Activated CD8-positive, alpha-beta memory T cell treated with anti-CD3 and anti-CD28 coated beads, Interleukin-2, amount 50 U/mL, for 1 hour (primary cell): ENCODE measurements at regions not wholly inside any gene's neighbourhood (a gene's known extent, or its start where the extent isn't known, plus 50 kb on each side); places are given as distances from the start of the nearest gene placed in this dataset.

Experiments used
- DNase-seq: peaks from one replicate; pipeline ENCODE4 v3.0.0-alpha.2; 2020; ENCODE audit errors: extremely low read depth

DNA sequence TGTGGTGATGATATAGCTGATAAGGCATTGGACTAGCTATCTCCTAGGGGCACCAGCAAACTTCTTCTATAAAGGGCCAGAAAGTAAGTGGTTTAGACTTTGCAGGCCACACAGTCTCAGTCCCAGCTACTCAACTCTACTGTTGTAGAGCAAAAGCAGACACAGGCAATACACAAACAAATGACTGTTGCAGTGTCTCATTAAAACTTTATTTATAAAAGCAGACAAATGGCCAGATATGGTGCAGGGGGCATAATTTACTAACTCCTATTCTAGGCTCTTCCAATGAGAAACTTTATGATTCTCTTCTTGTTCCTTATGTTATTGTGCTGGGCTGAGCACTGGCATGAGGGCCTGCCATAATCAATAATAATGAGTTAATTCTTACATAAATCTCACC, 176.8 kb upstream of the POU3F1 start:
- DNase-seq: no peak

DNA sequence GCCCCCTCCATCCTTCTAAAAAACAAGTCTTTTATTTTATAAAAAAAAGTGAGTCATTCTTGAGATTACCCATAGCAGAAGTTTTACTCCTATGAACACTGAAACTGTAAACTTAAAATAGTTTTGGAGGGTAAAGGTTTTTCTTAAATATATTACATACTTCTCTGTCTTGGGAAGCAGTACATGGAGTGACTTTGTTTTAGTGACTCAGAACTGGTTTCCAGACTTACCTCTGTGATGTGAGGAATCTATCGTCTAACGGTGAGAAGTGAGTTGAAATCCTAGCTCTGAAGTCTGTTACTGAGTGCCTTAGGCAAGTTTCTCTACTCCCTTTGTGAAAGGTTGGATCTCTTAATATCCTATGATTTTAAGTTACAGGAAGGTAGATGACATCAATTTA, 176.3 kb upstream of the POU3F1 start:
- no peak for DNase-seq

DNA sequence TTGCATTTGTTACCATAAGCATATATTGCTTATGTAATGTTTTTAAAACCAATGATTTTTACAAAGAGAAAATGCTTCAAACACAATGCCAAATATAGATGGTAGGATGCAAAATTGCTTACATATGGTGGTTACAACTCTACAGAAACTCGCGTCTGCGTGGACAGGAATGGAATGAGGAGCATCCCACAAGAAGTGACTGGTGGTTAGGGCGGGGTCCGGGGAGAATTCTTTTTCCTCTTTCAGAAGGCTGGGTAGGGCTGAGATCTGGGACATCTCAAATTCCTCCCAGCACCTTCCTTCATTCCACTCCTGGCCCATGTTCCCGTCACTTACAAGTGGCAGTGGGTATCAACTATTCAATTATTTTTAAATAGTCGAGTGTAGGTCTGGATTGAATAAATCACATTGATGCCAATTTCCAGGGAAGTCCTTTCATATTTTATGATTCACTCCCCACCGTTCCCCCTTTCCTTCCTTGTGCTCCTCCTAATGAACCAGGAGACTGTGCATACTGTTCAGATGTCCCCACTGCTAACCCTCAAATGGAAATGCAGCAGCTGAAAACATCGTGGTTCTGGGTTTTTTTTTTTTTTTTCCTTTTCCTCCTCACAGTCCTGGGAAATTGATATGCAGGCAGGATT, 174.5 kb upstream of the POU3F1 start:
- no peak for DNase-seq

DNA sequence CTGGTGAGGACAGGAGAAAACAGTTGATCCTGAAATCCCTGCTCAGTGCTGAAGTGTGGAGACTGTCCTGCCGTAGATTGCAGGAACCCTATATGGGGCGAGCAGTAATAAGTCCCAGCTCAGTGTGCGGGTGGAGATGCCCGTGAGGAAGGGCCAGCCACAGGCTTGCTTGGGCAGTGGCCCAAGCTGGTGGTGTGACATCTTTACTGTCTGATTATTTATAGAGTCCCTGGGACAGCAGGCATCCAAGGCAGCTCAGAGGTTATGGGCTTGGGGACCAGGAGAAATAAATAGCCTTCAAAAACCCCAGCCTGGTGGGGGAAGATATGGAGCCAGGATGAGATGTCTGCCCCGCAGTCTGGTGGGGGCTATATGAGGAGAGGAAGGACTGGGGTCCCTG, 170.7 kb upstream of the POU3F1 start:
- DNase-seq: no peak

DNA sequence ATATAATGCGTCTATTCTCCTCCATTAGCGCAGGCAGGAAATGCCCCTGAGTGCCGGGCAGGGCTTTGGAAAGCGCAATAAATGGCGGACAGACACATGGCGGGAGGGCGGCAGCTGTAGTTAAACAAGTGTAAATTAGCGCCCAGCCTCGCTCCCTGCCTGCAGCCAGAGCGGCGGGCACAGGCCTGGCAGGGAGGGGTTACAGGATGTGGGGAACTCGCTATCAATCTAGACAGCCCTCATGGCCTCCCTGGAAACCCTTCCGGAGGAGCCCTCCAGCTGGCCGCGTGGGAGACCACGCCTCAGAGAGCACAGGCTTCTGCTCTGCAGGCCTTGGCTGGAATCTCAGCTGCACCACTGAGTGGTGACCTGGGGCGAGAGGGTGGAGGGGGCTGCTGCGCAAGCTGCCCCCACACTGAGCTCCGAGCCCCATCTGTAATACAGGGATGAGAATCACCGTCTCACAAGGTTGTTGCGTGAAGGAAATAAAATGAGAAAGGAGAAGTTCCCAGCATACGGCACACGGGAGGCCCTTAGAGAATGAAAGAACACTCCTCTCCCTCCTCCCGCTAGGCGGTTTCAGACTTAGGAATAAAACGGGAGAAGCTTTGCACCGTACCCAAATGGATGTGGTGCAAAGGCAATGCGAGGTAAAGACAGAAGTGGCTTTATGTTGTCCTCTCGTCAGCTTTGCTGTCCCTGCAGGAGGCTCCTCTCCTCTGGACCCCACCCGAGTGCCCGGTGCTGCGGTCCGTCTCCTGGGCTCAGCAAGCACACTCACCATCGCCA, 167.2 kb upstream of the POU3F1 start:
- no peak for DNase-seq

DNA sequence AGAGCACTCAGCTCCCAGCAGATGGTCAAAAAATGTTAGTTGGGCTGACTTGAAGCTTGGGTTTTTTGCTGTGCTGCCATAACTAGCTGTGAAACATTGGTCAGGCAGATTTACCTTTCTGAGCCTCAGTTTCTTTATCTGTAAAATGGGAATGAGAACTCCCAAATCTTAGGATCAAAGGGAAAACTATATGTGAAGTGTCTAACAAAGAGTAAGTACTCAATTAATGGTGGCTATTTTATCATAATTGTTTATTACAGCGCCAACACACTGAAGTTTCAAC, 164.2 kb upstream of the POU3F1 start:
- no peak for DNase-seq

DNA sequence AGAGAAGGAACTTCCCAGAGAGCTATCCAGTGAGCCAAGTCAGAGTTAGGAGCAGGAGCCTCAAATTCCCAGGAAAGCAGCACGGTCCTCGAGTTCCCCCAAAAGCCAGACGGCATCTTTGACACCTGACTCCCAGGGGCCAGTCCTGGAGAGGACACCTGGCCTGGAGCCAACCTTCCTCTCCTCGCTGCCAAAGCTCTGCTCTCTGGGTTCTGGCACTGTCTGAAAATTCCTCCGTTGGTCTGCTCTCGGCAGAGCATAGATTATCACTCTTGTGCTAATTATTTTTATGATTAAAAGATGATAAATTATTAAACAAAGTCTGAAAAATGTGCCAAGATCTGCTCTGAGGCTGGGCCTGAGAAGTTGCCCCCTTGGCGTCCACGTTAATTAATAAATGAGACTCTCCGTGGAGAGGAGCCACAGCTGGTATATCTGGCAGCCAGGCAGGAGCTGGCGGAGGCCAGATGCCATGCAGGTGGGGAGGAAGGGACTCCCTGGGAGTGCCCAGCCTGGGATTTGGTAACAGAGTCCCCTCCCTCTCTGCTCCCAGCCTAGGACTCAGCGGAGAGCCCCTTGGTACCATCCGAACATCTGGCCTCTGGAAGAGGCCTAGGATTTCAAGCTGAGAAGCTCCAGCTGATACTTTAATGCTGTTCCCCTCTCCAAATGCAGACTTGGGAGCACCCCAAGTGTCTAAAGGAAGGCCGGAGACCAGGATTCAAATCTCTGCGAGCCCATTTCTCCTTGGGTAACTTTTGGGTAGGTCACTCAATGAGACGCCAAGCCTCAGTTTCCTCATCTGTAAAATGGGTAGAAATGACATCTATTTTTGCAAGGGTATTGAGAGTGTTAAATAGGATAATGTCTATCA, 163.7 kb upstream of the POU3F1 start:
- DNase-seq: no peak

DNA sequence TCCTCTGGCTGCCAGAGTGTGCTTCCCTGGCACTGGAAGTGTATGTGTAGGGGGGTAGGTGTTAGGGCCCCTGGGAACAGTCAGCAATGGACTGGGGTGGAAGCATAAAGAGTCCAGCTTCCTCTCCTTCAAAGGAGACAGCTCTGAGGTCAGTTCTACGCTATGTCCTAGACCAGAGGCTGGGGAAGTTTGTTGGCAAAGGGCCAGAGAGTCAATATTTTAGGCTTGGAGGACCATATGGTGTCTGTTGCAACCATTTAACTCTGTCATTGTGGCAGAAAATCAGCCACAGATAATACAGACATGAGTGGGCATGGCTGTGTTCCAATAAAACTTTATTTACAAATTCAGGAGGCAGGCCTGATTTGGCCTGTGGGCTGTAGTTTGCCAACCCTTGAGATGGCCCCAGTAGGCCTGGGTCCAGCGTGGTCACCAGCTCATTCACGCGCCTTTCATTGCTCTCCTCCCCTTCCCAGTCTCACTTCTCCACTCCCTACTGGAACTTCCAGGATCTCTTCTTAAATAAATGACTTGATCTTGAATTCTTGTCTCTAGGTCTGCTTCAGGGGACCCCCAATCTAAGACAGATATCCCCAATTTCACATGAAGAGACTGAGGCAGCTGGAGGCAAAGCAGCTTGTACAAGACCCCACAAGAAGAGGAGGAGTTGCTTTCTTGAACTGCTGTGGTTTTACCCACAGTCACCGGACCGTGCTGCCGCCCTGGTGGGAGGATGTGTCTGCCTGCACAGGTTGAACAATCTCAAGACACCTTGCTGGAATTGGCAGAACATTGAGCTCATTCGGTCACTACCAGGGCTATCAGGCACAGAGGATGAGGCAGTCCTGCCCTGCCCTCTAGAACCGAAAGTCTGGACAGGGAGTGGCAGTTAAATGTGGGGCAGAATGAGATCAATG, 162.4 kb upstream of the POU3F1 start:
- no peak for DNase-seq

DNA sequence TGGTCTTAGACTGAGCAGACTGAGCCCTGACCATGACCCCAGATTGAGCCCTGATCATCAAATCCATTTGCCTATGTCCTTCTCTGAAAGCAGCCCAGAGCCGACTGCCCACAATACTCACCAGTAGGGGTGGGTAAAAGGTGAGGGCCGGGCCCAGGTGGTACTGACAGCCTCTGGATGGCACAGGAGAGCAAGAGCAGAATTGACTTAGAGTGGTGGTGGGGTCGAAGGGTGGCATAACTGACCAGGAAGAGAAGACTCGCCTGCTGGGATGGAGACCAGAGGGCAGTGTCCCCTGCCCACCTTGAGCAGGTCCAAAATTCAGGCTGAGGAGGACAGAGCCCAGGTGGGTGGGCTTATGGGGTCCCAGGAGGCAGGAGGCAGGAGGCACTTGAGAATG, 161.3 kb upstream of the POU3F1 start:
- no peak for DNase-seq

DNA sequence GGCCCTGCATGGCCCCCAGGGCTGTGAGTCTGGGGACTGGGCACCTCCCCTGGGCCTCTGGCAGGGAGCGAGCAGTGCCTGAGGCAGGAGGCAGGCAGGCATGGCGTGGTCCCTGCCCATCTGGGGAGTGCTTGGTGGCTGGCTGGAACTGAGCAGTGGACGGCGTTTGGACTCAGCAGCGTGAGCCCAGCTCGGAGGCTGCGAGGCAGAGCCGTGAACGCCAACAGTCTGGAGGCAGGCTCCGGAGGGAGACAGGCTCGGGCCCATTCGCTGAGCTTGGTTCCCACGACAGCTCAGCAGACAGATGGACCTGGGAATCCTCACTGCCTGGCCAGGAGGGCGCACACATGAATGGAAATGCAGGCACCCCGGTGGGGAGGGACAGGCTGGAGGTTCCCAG, 160.7 kb upstream of the POU3F1 start:
- no peak for DNase-seq

DNA sequence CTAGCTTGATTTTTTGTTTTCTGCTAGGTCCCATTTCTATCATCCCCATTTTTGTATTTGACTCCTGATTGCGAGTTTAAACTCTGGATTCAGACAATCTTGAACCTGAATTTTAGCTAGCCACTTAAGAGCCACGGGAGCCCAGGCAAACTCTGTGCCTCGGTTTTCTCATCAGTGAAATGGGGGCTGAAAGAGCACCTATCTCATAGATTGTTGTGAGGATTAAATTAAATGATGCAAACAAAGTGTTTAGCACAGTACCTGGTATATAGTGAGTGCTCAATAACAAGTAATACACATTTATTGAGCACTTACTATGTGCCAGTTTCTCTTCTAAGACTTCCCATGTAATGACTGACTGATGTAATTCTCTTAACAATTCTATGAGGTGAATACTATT, 158.1 kb upstream of the POU3F1 start:
- no peak for DNase-seq

DNA sequence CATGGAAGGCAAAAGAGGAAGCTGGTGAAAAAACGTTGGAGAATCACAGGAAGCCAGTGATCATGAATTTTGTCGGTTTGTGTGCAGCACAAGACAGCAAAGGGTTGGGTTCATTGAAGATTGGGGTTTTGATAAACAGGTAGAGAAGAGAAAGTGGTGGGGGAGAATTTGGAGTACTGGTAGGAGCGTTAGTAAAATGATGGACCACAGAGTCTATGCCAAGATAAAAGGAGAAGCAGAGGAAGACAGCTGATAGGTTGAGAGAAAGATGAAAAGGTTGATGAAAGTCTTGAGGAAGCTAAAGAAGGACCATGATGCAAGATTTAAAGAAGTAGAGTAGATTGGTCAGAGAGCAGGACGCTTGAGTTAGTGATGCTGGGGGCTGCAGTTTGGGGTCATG, 156.8 kb upstream of the POU3F1 start:
- DNase-seq: no peak

DNA sequence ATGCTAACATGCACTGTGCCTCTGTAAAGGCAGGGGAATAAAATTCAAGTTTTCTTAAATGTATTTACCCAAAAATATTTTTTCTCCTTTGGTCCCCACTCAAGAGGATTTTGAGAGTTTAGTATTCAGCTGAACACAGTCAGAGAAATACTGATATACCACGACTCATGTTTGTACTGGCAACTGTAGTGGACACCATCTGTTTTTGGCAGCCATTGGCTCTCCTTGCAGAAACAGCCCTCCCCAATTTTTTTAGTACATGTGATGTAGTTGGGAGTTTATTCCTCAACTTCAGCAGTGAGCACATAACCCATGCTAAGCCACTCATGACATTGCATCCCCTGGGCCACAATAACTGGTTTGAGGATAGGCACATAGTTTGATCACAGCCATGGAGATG, 154.8 kb upstream of the POU3F1 start:
- DNase-seq: no peak

DNA sequence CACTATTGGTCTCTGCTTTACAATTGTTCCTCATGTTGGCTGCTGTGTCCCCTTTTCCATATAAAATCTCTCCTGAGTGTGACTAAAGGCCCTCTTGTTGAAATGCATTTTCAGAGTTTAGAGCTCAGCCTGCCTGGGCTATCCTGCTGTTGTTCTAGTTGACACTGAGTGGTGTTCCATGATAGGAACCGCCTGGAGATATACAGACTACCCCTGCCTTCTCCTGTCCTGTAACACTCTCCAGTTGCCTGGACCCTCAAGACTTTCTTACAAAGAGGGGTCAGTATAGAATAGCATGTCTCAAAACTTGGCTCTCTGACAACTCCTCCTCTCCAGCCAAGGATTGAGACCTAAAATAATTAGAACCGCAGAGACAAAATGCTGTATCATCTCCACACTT, 152.0 kb upstream of the POU3F1 start:
- DNase-seq: no peak

DNA sequence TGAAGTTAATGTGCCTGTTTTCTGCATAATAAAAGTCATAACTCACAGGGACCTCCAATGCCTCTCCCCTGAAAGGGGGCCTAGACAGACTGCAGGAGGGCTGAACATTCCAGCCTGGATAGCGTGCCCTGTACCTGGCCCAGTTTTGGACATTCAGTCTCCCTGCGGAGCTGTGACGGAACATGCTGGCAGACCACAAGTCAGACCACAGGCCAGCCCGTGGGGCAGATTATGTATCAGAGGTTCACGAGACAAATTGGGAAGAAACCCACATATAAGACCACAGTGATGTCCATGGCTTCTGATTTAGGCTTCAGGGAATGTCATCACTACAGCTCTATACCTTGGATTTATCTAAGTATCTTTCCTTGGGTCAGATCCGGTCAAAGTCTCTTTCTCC, 151.5 kb upstream of the POU3F1 start:
- no peak for DNase-seq

DNA sequence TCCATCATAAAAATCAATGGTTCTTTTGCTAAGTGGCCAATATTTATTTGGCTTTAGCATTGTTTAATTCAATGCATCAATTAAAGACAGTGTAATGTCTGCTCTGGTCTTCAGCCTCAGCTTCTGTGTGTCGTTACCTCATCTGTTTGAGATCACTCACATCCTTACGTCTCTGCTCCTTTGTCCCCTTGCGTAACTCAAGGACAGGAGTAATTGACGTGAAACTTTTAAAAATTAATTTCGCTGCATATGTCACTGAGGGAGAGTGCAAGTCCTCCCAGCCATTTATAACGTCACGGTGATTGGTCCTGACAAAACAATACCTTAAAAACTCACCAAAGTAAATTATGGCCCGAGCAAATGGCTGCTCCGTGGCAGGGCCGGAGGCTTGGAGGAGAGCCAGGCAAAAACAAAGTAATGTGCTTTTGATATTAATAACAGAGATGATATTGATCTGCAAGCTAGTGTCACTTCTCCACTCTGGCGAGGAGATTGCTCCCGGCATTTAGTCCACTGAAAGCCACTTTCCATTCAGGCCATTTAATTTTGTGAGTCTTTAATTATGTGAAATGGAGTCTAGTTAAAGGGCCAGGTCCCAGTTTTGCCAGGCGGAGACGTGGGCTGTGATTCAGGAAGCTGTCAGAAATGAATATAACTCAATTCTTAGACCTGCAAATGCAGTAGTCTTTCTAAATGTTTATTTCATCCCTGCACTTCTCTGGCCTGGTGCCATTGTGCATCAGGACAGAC, 150.9 kb upstream of the POU3F1 start:
- DNase-seq: no peak

DNA sequence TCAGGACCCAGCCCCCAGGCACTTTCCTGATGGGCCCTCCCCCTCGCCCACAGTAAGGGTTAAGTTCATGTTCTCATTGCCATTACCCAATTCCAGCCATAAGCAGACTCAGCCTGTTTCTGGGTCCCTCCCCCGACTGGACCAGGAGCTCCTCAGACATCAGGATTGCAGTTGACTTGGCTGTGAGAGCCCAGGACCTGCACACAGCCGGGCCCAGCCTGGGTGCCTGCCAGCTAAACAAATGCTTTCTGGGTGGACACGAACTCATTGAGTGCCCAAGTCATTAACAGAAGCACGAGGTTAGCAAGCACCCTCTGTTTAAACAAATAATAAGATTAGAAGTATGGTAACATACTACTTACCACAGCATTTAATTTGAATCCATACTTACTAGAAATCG, 147.9 kb upstream of the POU3F1 start:
- no peak for DNase-seq

DNA sequence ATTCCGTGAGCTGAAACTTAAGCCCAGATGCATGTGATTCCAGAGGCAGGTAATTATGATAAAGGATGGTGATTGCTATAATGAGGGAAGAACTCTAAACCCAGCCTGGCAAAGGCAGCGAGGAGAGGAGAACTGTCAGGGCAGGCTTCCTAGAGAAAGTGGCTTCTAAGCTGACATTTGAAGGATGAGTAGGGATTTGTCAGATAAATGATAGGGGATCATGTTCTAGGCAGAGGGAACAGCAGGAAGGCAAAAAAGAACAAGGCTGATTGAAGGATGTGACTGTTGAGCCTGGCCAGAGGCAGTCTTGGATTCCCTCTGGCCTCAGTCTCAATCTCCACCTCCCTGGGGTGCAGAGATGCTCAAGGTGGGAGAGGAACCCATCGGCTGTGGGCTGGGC, 146.4 kb upstream of the POU3F1 start:
- DNase-seq: no peak

DNA sequence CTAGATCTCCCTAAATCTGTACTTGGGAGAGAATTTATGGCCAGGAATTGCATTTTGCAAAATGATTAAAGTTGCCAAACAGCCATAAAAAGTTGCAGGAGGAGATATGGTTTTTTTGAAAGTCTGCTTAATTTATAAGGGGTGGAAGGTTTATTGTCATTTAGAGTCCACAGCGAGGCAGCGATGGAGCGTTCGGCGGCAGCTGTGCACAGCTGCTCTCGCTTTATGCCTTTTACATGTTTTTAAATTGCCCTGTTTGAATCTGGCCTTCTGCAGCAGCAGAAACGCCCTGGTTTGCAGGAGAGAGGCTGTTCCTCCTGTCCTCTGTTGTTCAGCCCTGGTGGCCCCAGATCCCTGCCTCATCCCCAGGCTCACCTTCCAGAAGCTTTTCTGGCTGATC, 144.9 kb upstream of the POU3F1 start:
- no peak for DNase-seq

DNA sequence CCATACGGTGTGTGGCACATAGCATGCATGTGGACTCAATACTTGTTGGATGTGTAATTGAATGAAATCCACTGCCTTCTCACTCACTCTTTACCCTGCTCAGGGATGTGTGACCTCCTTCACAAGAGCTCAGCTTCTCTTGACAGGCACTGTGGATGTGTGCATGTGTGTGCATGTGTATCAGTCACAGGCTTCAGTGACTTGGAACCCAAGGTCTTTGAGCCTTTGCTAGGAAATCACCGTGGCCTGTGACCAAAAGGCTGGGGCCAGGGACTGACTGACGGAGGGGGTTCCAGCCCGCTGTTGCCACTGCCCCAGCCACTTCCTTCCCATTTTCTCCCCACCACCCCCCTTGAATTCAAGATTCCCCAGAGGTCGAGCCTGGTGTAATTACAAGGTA, 144.4 kb upstream of the POU3F1 start:
- DNase-seq: no peak

DNA sequence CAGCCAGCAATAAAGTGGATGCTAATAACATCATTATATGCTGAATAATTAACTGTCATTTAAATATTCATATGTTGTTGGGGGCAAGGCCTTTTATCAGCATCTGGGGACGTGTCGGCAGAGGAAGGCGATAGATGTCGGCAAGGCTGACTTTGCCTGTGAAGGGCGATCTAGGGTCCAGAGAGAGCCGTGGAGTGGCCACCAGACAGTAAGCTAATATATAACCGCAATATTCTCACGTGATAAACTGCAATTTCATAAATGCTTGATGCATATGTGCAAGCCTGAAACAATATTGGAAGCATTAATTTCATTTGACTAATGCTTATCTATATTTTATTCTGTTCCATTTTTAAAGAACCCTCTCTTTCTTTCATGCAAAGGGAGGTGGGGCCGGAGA, 141.0 kb upstream of the POU3F1 start:
- DNase-seq: no peak
